H1 (cell line): ENCODE measurements at regions not wholly inside any gene's neighbourhood (a gene's known extent, or its start where the extent isn't known, plus 50 kb on each side); places are given as distances from the start of the nearest gene placed in this dataset.
A peak's percentile ranks its signal among the peaks of the same experiment; 100 is the strongest.

Source experiments
- CTCF ChIA-PET: fragments of 300-600 bp; sonication (Branson Sonifier 250); formaldehyde crosslinking; loops from one replicate; lab custom pipeline; 2021; ENCODE audit not compliant: partially characterized antibody; lab: Charles Lee
- POLR2A ChIA-PET: fragments of 300-600 bp; sonication (Branson Sonifier 250); formaldehyde crosslinking; loops from one replicate; lab custom pipeline; 2021; ENCODE audit warnings: inconsistent platforms; ENCODE audit not compliant: partially characterized antibody; lab: Charles Lee
- DNase-seq, 2 experiments: peaks; one replicate each; pipeline versions ENCODE4 v3.0.0 to v3.0.0-alpha.2; 2010 to 2022; ENCODE audit warnings: low spot score in 2 of 2, low read depth in 1 of 2, mixed read lengths in 1 of 2
- FAIRE-seq: peaks from 2 replicates; lab custom pipeline; 2011; peaks lifted over from hg19 to GRCh38; lab: Jason Lieb, UNC
- H2AFZ ChIP-seq: 2 replicates; pipeline ENCODE4 v1.8.1; 2012; ENCODE audit warnings: low read length, inconsistent platforms
- H2AK5ac ChIP-seq: 2 replicates; pipeline ENCODE4 v1.6.1; 2013; ENCODE audit warnings: low read depth, low read length
- H2BK120ac ChIP-seq: replicated peaks from 2 replicates; pipeline ENCODE3; 2013; ENCODE audit warnings: low read depth, low read length, inconsistent platforms
- H2BK12ac ChIP-seq: 2 replicates; pipeline ENCODE4 v1.6.1; 2013; ENCODE audit warnings: low read depth, low read length
- H2BK15ac ChIP-seq: 2 replicates; pipeline ENCODE4 v1.6.1; 2013; ENCODE audit warnings: low read length
- H2BK20ac ChIP-seq: 2 replicates; pipeline ENCODE4 v1.6.1; 2013; ENCODE audit warnings: low read length
- H2BK5ac ChIP-seq: 2 replicates; pipeline ENCODE4 v1.6.1; 2013; ENCODE audit warnings: low read depth, low read length
- H3K14ac ChIP-seq: 2 replicates; pipeline ENCODE4 v1.6.1; 2013; ENCODE audit warnings: inconsistent platforms; ENCODE audit not compliant: insufficient read length
- H3K18ac ChIP-seq: 2 replicates; pipeline ENCODE4 v1.6.1; 2013; ENCODE audit warnings: low read length; ENCODE audit errors: extremely low read depth
- H3K23ac ChIP-seq: 2 replicates; pipeline ENCODE4 v1.6.1; 2013; ENCODE audit warnings: inconsistent platforms; ENCODE audit not compliant: insufficient read length
- H3K23me2 ChIP-seq: 2 replicates; pipeline ENCODE4 v1.6.1; 2013; ENCODE audit warnings: low read depth, low read length
- H3K27ac ChIP-seq: 2 replicates; pipeline ENCODE4 v1.6.1; 2011; ENCODE audit warnings: low read depth, low read length, inconsistent platforms
- H3K27me3 ChIP-seq, 4 experiments: replicated peaks in 1 of 4; 1 replicate in 1 of 4; 2 replicates in 3 of 4; pipeline versions ENCODE4 v1.6.1 to v1.8.1; 2011 to 2013; ENCODE audit warnings: low read length in 3 of 4, mild to moderate bottlenecking in 3 of 4, inconsistent platforms in 2 of 4, mixed read lengths in 2 of 4, moderate library complexity in 1 of 4; ENCODE audit not compliant: control insufficient read depth in 3 of 4, insufficient read depth in 3 of 4; ENCODE audit errors: extremely low read depth in 1 of 4
- H3K36me3 ChIP-seq, 4 experiments: 2 replicates each; pipeline versions ENCODE4 v1.6.1 to v1.8.1; 2011 to 2013; ENCODE audit warnings: mild to moderate bottlenecking in 4 of 4, low read length in 3 of 4, moderate library complexity in 2 of 4, control low read depth in 1 of 4, inconsistent platforms in 1 of 4; ENCODE audit not compliant: insufficient read depth in 4 of 4, control insufficient read depth in 2 of 4
- H3K4ac ChIP-seq: replicated peaks from 2 replicates; pipeline ENCODE3; 2013; ENCODE audit warnings: low read length, low read depth, mixed read lengths, inconsistent platforms; ENCODE audit not compliant: insufficient read length
- H3K4me1 ChIP-seq, 4 experiments: replicated peaks in 1 of 4; 1 replicate in 1 of 4; 2 replicates in 3 of 4; pipeline versions ENCODE4 v1.6.1 to v1.8.1; 2011 to 2013; ENCODE audit warnings: low read length in 3 of 4, inconsistent platforms in 2 of 4, mixed read lengths in 1 of 4; ENCODE audit not compliant: insufficient read depth in 4 of 4, control insufficient read depth in 3 of 4
- H3K4me2 ChIP-seq, 2 experiments: 2 replicates each; pipeline versions ENCODE4 v1.6.1 to v1.8.1; 2011 to 2013; ENCODE audit warnings: low read depth in 2 of 2, low read length in 2 of 2, control low read depth in 1 of 2, inconsistent platforms in 1 of 2, mild to moderate bottlenecking in 1 of 2; ENCODE audit not compliant: insufficient read depth in 1 of 2
- H3K4me3 ChIP-seq, 4 experiments: fragments of 200-600, 300-600 bp in 1 of 4; sonication (generic), shearing (Covaris generic), sonication (Bioruptor Twin) in 1 of 4; 2 replicates each; pipeline versions ENCODE4 v1.5.1 to v1.8.1; 2011 to 2016; ENCODE audit warnings: low read length in 4 of 4, low read depth in 3 of 4, control low read depth in 2 of 4, inconsistent platforms in 2 of 4, mild to moderate bottlenecking in 2 of 4, mixed read lengths in 1 of 4, moderate library complexity in 1 of 4; ENCODE audit not compliant: insufficient read depth in 2 of 4; ENCODE audit errors: extremely low read depth in 1 of 4
- H3K56ac ChIP-seq: replicated peaks from 2 replicates; pipeline ENCODE3; 2013; ENCODE audit warnings: low read depth, mild to moderate bottlenecking, mixed read lengths, low read length, inconsistent platforms; ENCODE audit not compliant: insufficient read length
- H3K79me1 ChIP-seq: 2 replicates; pipeline ENCODE4 v1.6.1; 2013; ENCODE audit warnings: low read depth, low read length, control low read depth
- H3K79me2 ChIP-seq, 2 experiments: 2 replicates each; pipeline versions ENCODE4 v1.6.1 to v1.8.1; 2012 to 2013; ENCODE audit warnings: low read length in 2 of 2, mild to moderate bottlenecking in 2 of 2, inconsistent platforms in 1 of 2; ENCODE audit not compliant: insufficient read depth in 2 of 2, control insufficient read depth in 1 of 2
- H3K9ac ChIP-seq, 4 experiments: replicated peaks in 1 of 4; 1 replicate in 1 of 4; 2 replicates in 3 of 4; pipeline versions ENCODE4 v1.6.1 to v1.8.1; 2011 to 2013; ENCODE audit warnings: low read depth in 3 of 4, low read length in 3 of 4, control low read depth in 2 of 4, mild to moderate bottlenecking in 2 of 4, moderate library complexity in 2 of 4, inconsistent platforms in 1 of 4; ENCODE audit errors: extremely low read depth in 1 of 4
- H3K9me3 ChIP-seq, 2 experiments: 2 replicates each; pipeline versions ENCODE4 v1.6.1 to v1.8.1; 2012 to 2013; ENCODE audit warnings: mild to moderate bottlenecking in 2 of 2, moderate library complexity in 2 of 2, control low read depth in 1 of 2, inconsistent platforms in 1 of 2, low read depth in 1 of 2, low read length in 1 of 2, mixed read lengths in 1 of 2; ENCODE audit not compliant: insufficient read depth in 2 of 2
- H4K20me1 ChIP-seq, 2 experiments: replicated peaks in 1 of 2; 2 replicates each; pipeline versions ENCODE3 to v1.8.1; 2011 to 2013; ENCODE audit warnings: inconsistent platforms in 2 of 2, low read length in 2 of 2, mild to moderate bottlenecking in 1 of 2; ENCODE audit not compliant: insufficient read depth in 2 of 2, control insufficient read depth in 1 of 2
- H4K5ac ChIP-seq: 2 replicates; pipeline ENCODE4 v1.6.1; 2013; ENCODE audit warnings: low read length, low read depth, mixed read lengths, inconsistent platforms; ENCODE audit not compliant: insufficient read length
- H4K8ac ChIP-seq: 2 replicates; pipeline ENCODE4 v1.8.0; 2013; ENCODE audit warnings: mild to moderate bottlenecking, moderate library complexity, low read length, inconsistent platforms; ENCODE audit not compliant: insufficient read depth; ENCODE audit errors: extremely low read depth
- H4K91ac ChIP-seq: replicated peaks from 2 replicates; pipeline ENCODE3; 2013; ENCODE audit warnings: low read length, mixed read lengths, inconsistent platforms; ENCODE audit not compliant: insufficient read length
- PHF8 ChIP-seq: fragments of 200-600 bp; sonication (generic); conservative IDR thresholded peaks from 2 replicates; pipeline ENCODE4 v1.7.1; 2012; ENCODE audit warnings: low read depth, mild to moderate bottlenecking, inconsistent platforms, low read length, moderate library complexity
- ZNF274 ChIP-seq: IDR thresholded peaks from 2 replicates; pipeline ENCODE4 v1.7.0; 2012; ENCODE audit warnings: low read length, borderline replicate concordance; ENCODE audit errors: extremely low read depth
- WGBS, 2 experiments: shearing (Covaris generic) in 1 of 2; methylation state at CpG; one replicate each; pipeline versions ENCODE4 v1.1.6 to v1.1.7; 2013 to 2015; ENCODE audit warnings: low lambda C conversion rate in 2 of 2, mixed read lengths in 2 of 2, inconsistent platforms in 1 of 2, low coverage in 1 of 2, missing lambda C conversion rate in 1 of 2; ENCODE audit not compliant: insufficient replicate concordance in 2 of 2, insufficient coverage in 1 of 2, insufficient read length in 1 of 2; ENCODE audit errors: extremely low coverage in 1 of 2, missing lambda C conversion rate in 1 of 2; 5-methylcytosine and 5-hydroxymethylcytosine counted together

DNA sequence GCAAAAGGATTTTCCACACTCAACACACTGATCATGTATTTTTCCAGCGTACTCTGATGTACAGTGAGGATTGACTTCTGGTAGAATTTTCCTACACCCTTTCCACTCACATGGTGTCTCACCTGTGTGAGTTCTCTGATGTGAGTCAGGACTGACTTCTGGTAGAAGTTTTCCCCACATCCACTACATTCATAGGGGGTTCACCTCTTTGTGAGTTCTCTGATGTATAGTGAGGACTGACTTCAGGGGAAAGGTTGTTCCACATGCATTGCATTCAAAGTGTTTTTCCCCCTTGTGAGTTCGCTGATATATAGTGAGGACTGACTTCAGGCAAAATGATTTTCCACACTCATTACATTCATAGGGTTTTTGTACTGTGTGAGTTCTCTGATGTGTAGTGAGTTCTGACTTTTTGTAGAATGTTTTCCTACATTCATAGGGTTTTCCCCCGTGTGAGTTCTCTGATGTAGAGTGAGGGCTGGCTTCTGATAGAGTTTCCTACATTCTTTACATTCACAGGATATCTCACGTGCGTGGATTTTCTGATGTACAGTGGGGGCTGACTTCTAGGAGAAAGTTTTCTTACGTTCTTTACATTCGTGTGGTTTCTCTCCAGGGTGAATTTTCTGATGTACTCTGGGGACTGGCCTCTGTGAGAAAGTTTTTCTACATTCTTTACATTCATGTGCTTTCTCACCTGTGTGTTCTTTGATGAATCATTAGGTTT lies 146.5 kb downstream of the GLRX3 start:
- Histone ChIP-seq H3K23ac (no peak overlapping the region), H3K9me3 (peaks cover 80 to 90% of the 10 kb centered on the region in 2 experiments), H2AK5ac (no peak overlapping the region), H4K5ac (no peak overlapping the region), H2BK20ac (no peak overlapping the region), H2BK15ac (no peak overlapping the region), H2BK120ac (no peak overlapping the region), H3K36me3 (no peaks in the 10 kb centered on the region), H3K4me3 (no peak overlapping the region), H3K4ac (no peak overlapping the region), H3K79me1 (no peaks in the 10 kb centered on the region), H3K56ac (no peak overlapping the region), H2BK12ac (no peak overlapping the region), H4K20me1 (no peaks in the 10 kb centered on the region), H2BK5ac (no peak overlapping the region), H3K9ac (no peak overlapping the region), H2AFZ (no peak overlapping the region), H3K4me1 (no peaks in the 10 kb centered on the region), H4K91ac (no peak overlapping the region), H3K23me2 (no peaks in the 10 kb centered on the region), H3K4me2 (no peak overlapping the region), H4K8ac (no peak overlapping the region), H3K14ac (no peak overlapping the region), H3K27ac (no peak overlapping the region), H3K79me2 (no peaks in the 10 kb centered on the region), H3K18ac (no peak overlapping the region), H3K27me3 (no peaks in the 10 kb centered on the region)
- DNase-seq: no peak
- 75% methylated on average over 7 of the region's 7 CpGs; no CpG with 5 or more reads in 1 of the 2 experiments for WGBS, 2 experiments
- POLR2A ChIA-PET: no interaction called here
- FAIRE-seq: no peak
- CTCF ChIA-PET: no interaction called here
- TF ChIP-seq PHF8: no peak
- TF ChIP-seq ZNF274: peak; percentile 92
